GM23248 (cell line): ENCODE measurements at regions not wholly inside any gene's neighbourhood (a gene's known extent, or its start where the extent isn't known, plus 50 kb on each side); places are given as distances from the start of the nearest gene placed in this dataset.

ENCODE experiments used
- DNase-seq: peaks from one replicate; pipeline ENCODE4 v3.0.0-alpha.2; 2015
- H2AFZ ChIP-seq: fragments of 200-600 bp; sonication (generic); 2 replicates; pipeline ENCODE4 v1.6.1; 2016; ENCODE audit warnings: antibody characterized with exemption
- H3F3A ChIP-seq: fragments of 200-600 bp; sonication (generic); 2 replicates; pipeline ENCODE4 v1.6.1; 2016; ENCODE audit warnings: mild to moderate bottlenecking, antibody characterized with exemption, mixed run types; ENCODE audit not compliant: insufficient read depth
- H3K27ac ChIP-seq: fragments of 200-600 bp; sonication (generic); 2 replicates; pipeline ENCODE4 v1.5.1; 2016; ENCODE audit warnings: mild to moderate bottlenecking
- H3K27me3 ChIP-seq: fragments of 200-600 bp; sonication (generic); replicated peaks from 2 replicates; pipeline ENCODE4 v1.6.1; 2016; ENCODE audit warnings: mild to moderate bottlenecking; ENCODE audit not compliant: insufficient read depth
- H3K36me3 ChIP-seq: fragments of 200-600 bp; sonication (generic); 2 replicates; pipeline ENCODE4 v1.6.1; 2016; ENCODE audit warnings: low read depth, mild to moderate bottlenecking
- H3K4me1 ChIP-seq: fragments of 200-600 bp; sonication (generic); 2 replicates; pipeline ENCODE4 v1.6.1; 2016; ENCODE audit warnings: mild to moderate bottlenecking; ENCODE audit not compliant: insufficient read depth
- H3K4me2 ChIP-seq: fragments of 200-600 bp; sonication (generic); one replicate; pipeline ENCODE4 v1.6.1; 2016; ENCODE audit warnings: mild to moderate bottlenecking; ENCODE audit not compliant: unreplicated experiment
- H3K4me3 ChIP-seq: fragments of 200-600 bp; sonication (generic); 2 replicates; pipeline ENCODE4 v1.5.1; 2016; ENCODE audit warnings: mild to moderate bottlenecking
- H3K79me2 ChIP-seq: fragments of 200-600 bp; sonication (generic); 2 replicates; pipeline ENCODE4 v1.6.1; 2016; ENCODE audit warnings: mild to moderate bottlenecking; ENCODE audit not compliant: insufficient read depth
- H3K9ac ChIP-seq: fragments of 200-600 bp; sonication (generic); 2 replicates; pipeline ENCODE4 v1.6.1; 2016; ENCODE audit warnings: mild to moderate bottlenecking
- H3K9me2 ChIP-seq: fragments of 200-600 bp; sonication (generic); 2 replicates; pipeline ENCODE4 v1.6.1; 2016; ENCODE audit warnings: mixed run types, mild to moderate bottlenecking, moderate library complexity; ENCODE audit not compliant: insufficient read depth
- H3K9me3 ChIP-seq: fragments of 200-600 bp; sonication (generic); one replicate; pipeline ENCODE4 v1.6.1; 2017; ENCODE audit warnings: low read depth
- H4K20me1 ChIP-seq: fragments of 200-600 bp; sonication (generic); 2 replicates; pipeline ENCODE4 v1.6.0; 2016; ENCODE audit not compliant: insufficient read depth
- EZH2 ChIP-seq: fragments of 200-600 bp; sonication (generic); IDR thresholded peaks from 2 replicates; pipeline ENCODE4 v1.6.1; 2018; ENCODE audit warnings: antibody characterized with exemption, mild to moderate bottlenecking; ENCODE audit not compliant: insufficient read depth, poor library complexity, severe bottlenecking
- EZH2phosphoT487 ChIP-seq: fragments of 200-600 bp; sonication (generic); IDR thresholded peaks from 2 replicates; pipeline ENCODE4 v1.6.1; 2018; ENCODE audit warnings: antibody characterized with exemption, moderate library complexity, mild to moderate bottlenecking, low read depth; ENCODE audit not compliant: insufficient read depth
- WGBS, 2 experiments: methylation state at CpG; one replicate each; pipeline ENCODE4 v1.1.6; 2015 to 2017; ENCODE audit warnings: low lambda C conversion rate in 2 of 2, low coverage in 1 of 2; ENCODE audit errors: missing lambda C conversion rate in 2 of 2; 5-methylcytosine and 5-hydroxymethylcytosine counted together
- in situ Hi-C: fragments of 300-500 bp; cut with MboI; formaldehyde crosslinking; loops from 2 replicates; pipeline ENCODE4 v1.15.0; 2020

GRCh38 chrX:148372925-148373324, 127.5 kb upstream of the AFF2 start:
- WGBS, 2 experiments, result 48 to 57% methylated on average over 4 of the region's 4 CpGs

DNA sequence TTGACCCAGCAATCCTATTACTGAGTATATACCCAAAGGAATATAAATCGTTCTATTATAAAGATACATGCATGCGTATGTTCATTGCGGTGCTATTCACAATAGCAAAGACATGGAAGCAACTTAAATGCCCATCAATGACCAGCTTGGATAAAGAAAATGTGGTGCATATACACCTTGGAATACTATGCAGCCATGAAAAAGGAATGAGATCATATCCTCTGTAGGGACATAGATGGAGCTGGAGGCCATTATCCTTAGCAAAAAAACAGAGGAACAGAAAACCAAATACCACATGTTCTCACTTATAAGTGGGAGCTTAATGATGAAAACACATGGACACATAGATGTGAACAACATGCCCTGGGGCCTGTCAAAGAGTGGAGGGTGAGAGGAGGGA, 124.1 kb upstream of the AFF2 start:
- Histone ChIP-seq H3K9me2 (no peaks in the 10 kb centered on the region), H2AFZ (no peak overlapping the region), H3K9ac (no peak overlapping the region), H3K27ac (no peak overlapping the region), H3F3A (no peaks in the 10 kb centered on the region), H4K20me1 (no peaks in the 10 kb centered on the region), H3K27me3 (no peaks in the 10 kb centered on the region), H3K4me2 (no peak overlapping the region), H3K36me3 (no peaks in the 10 kb centered on the region), H3K79me2 (no peaks in the 10 kb centered on the region), H3K4me3 (no peak overlapping the region), H3K4me1 (no peaks in the 10 kb centered on the region), H3K9me3 (no peaks in the 10 kb centered on the region)
- DNase-seq, result no peak
- in situ Hi-C loops, result no loop called here
- TF ChIP-seq EZH2 (no peak), EZH2phosphoT487 (no peak)
- 84 to 86% methylated on average over 2 to 3 of the region's 3 CpGs for WGBS, 2 experiments

More at GRCh38 chrX:148372925-148373324, 127.5 kb upstream of the AFF2 start:
- H3K79me2 ChIP-seq, result no peaks in the 10 kb centered on the region
- no peak for TF ChIP-seq EZH2
- TF ChIP-seq EZH2phosphoT487, result no peak
- no peaks in the 10 kb centered on the region for H3K9me2 ChIP-seq
- no peak overlapping the region for H3K9ac ChIP-seq
- H3K4me2 ChIP-seq, result no peak overlapping the region
- in situ Hi-C loops, result no loop called here
- no peak overlapping the region for H3K27ac ChIP-seq
- no peak overlapping the region for H3K4me3 ChIP-seq
- DNase-seq, result no peak
- no peaks in the 10 kb centered on the region for H3K36me3 ChIP-seq
- H3K27me3 ChIP-seq, result no peaks in the 10 kb centered on the region
- H2AFZ ChIP-seq, result no peak overlapping the region
- H4K20me1 ChIP-seq, result no peaks in the 10 kb centered on the region
- H3K4me1 ChIP-seq, result no peaks in the 10 kb centered on the region
- H3K9me3 ChIP-seq, result no peaks in the 10 kb centered on the region
- no peaks in the 10 kb centered on the region for H3F3A ChIP-seq

GRCh38 chrX:148380107-148380506, 120.3 kb upstream of the AFF2 start:
- 91 to 94% methylated on average over 3 of the region's 3 CpGs for WGBS, 2 experiments
- H2AFZ ChIP-seq, result no peak overlapping the region
- H3K36me3 ChIP-seq, result no peaks in the 10 kb centered on the region
- no peaks in the 10 kb centered on the region for H3K9me3 ChIP-seq
- in situ Hi-C loops, result no loop called here
- no peak for TF ChIP-seq EZH2phosphoT487
- TF ChIP-seq EZH2, result no peak
- no peaks in the 10 kb centered on the region for H3K4me1 ChIP-seq
- H3K9me2 ChIP-seq, result no peaks in the 10 kb centered on the region
- H3K79me2 ChIP-seq, result no peaks in the 10 kb centered on the region
- no peak overlapping the region for H3K27ac ChIP-seq
- no peak overlapping the region for H3K4me3 ChIP-seq
- no peaks in the 10 kb centered on the region for H3K27me3 ChIP-seq
- DNase-seq, result no peak
- H4K20me1 ChIP-seq, result no peaks in the 10 kb centered on the region
- H3K4me2 ChIP-seq, result no peak overlapping the region
- H3F3A ChIP-seq, result no peaks in the 10 kb centered on the region
- no peak overlapping the region for H3K9ac ChIP-seq

- in situ Hi-C loops, result no loop called here
- H2AFZ ChIP-seq, result no peak overlapping the region
- H3F3A ChIP-seq, result no peaks in the 10 kb centered on the region
- 9 to 10% methylated on average over 8 to 9 of the region's 9 CpGs for WGBS, 2 experiments
- peak; percentile 36 for DNase-seq
- H3K36me3 ChIP-seq, result no peaks in the 10 kb centered on the region
- H3K9me2 ChIP-seq, result no peaks in the 10 kb centered on the region
- no peaks in the 10 kb centered on the region for H3K27me3 ChIP-seq
- H3K4me2 ChIP-seq, result no peak overlapping the region
- no peak overlapping the region for H3K4me3 ChIP-seq
- no peak overlapping the region for H3K9ac ChIP-seq
- no peaks in the 10 kb centered on the region for H3K79me2 ChIP-seq
- no peak for TF ChIP-seq EZH2phosphoT487
- no peak for TF ChIP-seq EZH2
- no peaks in the 10 kb centered on the region for H3K9me3 ChIP-seq
- H3K4me1 ChIP-seq, result no peaks in the 10 kb centered on the region
- no peak overlapping the region for H3K27ac ChIP-seq
- H4K20me1 ChIP-seq, result no peaks in the 10 kb centered on the region
Measured at GRCh38 chrX:148380650-148381561, 119.5 kb upstream of the AFF2 start.
